ENCODE measurements at regions not wholly inside any gene's neighbourhood (a gene's known extent, or its start where the extent isn't known, plus 50 kb on each side); places are given as distances from the start of the nearest gene placed in this dataset.

- TF ChIP-seq CTCF (tag by site-specific recombination; IDR thresholded peaks at IDR 0.05) (no peak), ZFP3 (tag by site-specific recombination; IDR thresholded peaks at IDR 0.05; ENCODE audit: low read depth) (no peak), HOXD13 (CRISPR knock-in tag; IDR thresholded peaks at IDR 0.05; ENCODE audit: borderline replicate concordance) (no peak), KLF7 (tag by site-specific recombination; IDR thresholded peaks at IDR 0.05; ENCODE audit: borderline replicate concordance) (no peak), ZNF274 (IDR thresholded peaks at IDR 0.05; ENCODE audit: low read length) (no peak), ZNF274 (tag by site-specific recombination; IDR thresholded peaks at IDR 0.05; ENCODE audit: borderline replicate concordance) (no peak), ZNF221 (tag by site-specific recombination; IDR thresholded peaks at IDR 0.05; ENCODE audit: borderline replicate concordance) (no peak), TCF7L2 (IDR thresholded peaks at IDR 0.05; ENCODE audit: borderline replicate concordance, low read depth, low read length) (no peak), YY1 (tag by site-specific recombination; IDR thresholded peaks at IDR 0.05) (no peak), SCRT1 (tag by site-specific recombination; IDR thresholded peaks at IDR 0.05; ENCODE audit: borderline replicate concordance) (no peak), ZNF513 (tag by site-specific recombination; IDR thresholded peaks at IDR 0.05) (no peak), ZNF184 (tag by site-specific recombination; IDR thresholded peaks at IDR 0.05) (no peak), MEIS1 (CRISPR knock-in tag; IDR thresholded peaks at IDR 0.05; ENCODE audit: borderline replicate concordance) (no peak), ZNF747 (tag by site-specific recombination; IDR thresholded peaks at IDR 0.05) (no peak)
These were observed 159.4 kb downstream of the KLF13 start for GRCh38 chr15:31485911-31486461.

Measured in HEK293 (cell line).